GM12873 (cell line): ENCODE measurements at regions not wholly inside any gene's neighbourhood (a gene's known extent, or its start where the extent isn't known, plus 50 kb on each side); places are given as distances from the start of the nearest gene placed in this dataset.

Source experiments
- TF ChIP-seq, protein P1 (sequence below): IDR thresholded peaks from 2 replicates; pipeline ENCODE4 v1.5.1; 2012; ENCODE audit warnings: low read depth, mild to moderate bottlenecking, moderate library complexity, low read length, control low read depth; ENCODE audit not compliant: insufficient read depth; ENCODE audit errors: missing control alignments

DNA sequence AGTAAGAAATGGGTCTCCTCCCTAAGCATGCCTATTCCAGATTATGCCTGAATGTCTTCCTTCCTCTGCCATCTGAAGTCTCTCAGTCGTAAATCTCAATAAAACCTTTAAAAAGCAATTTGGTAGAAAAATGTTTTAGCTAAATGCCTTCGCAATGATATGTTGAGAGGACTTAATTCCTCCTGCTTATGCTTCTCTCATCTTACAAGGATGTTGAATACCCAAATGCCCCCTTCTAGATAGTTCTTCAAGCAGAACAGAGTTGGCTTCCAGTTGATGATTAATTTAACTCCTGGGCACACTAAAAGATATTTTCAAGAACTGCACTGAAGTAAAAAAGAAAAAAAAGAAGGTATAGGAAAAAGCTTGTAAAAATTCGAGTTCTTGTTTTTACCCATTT, 275.0 kb upstream of the SPTLC3 start:
- TF ChIP-seq, protein P1, sequence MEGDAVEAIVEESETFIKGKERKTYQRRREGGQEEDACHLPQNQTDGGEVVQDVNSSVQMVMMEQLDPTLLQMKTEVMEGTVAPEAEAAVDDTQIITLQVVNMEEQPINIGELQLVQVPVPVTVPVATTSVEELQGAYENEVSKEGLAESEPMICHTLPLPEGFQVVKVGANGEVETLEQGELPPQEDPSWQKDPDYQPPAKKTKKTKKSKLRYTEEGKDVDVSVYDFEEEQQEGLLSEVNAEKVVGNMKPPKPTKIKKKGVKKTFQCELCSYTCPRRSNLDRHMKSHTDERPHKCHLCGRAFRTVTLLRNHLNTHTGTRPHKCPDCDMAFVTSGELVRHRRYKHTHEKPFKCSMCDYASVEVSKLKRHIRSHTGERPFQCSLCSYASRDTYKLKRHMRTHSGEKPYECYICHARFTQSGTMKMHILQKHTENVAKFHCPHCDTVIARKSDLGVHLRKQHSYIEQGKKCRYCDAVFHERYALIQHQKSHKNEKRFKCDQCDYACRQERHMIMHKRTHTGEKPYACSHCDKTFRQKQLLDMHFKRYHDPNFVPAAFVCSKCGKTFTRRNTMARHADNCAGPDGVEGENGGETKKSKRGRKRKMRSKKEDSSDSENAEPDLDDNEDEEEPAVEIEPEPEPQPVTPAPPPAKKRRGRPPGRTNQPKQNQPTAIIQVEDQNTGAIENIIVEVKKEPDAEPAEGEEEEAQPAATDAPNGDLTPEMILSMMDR, result no peak

DNA sequence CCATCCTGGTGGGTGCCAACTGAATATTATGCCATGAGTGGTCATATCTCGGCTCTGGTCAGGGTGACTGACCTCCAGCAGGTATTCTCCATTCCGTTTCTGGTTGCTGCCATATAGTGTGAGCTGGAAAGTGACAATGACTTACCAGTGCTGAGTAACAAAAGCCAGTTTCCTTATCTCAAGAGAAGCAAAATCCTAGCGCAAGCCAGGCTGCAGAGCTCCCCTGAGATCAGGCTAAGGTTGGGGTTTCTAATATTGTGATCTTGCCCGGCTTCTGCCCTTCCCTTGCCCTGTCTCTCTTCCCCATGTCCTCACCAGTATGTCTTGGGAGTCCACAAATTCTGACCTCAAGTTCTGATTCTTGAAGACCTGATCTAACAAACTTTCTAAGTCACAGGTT, 271.3 kb upstream of the SPTLC3 start:
- TF ChIP-seq, protein P1, result no peak

DNA sequence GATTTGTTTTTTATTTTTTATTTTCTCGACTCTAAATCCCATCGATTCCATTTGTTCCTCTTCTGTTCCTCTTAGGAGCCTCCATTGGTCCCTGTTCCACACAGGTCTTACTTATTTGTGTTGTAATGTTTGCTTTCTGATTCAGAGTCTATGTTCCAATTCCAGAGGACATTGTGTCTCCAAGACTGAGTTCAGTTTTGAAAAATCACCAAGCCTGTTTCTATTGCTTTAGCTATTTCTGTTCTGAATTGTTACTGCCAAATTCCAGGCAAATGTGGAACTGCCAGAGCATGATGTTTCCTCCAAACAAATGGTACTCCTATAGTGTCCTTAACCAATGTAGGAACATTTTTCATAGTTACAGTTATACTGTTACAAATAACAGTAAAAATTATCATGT, 270.9 kb upstream of the SPTLC3 start:
- TF ChIP-seq, protein P1, result no peak

DNA sequence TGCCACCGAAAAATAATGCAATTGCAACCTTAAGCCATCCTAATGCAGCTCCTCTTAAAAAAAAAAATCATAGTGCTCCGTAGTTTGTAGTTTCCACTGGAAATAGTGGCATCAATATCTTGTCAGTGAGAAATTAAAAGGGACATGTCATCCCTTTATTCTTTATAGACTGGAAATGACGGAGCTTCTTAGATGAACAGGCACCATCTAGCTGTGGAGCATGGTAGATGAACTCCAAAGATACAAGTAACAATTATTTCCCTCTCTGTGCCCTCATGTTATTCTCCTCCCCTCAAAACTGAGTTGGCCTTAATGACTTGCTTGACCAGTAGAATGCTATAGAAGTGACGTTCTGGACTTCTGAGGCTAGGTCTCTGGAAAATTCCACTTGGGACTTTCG, 268.1 kb upstream of the SPTLC3 start:
- TF ChIP-seq, protein P1, result no peak

DNA sequence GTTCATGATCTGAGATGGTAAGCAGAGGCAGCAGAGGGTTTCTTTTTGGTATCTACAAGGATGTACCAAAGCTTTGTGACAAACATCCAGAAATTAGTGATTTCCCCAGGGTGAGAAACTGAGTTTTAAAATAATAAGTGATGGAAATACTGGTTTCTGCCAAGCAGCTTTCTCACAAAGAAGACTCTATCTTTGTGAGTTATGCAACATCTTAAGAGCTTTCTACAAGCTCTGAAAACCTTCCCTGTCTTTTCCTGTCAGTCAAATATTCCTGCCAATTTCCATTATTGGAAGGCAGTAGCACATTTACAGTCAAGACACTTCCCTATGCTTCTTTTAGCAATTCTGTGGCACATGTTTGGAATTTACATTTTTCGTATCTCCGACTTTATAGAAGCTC, 264.7 kb upstream of the SPTLC3 start:
- TF ChIP-seq, protein P1, result no peak

DNA sequence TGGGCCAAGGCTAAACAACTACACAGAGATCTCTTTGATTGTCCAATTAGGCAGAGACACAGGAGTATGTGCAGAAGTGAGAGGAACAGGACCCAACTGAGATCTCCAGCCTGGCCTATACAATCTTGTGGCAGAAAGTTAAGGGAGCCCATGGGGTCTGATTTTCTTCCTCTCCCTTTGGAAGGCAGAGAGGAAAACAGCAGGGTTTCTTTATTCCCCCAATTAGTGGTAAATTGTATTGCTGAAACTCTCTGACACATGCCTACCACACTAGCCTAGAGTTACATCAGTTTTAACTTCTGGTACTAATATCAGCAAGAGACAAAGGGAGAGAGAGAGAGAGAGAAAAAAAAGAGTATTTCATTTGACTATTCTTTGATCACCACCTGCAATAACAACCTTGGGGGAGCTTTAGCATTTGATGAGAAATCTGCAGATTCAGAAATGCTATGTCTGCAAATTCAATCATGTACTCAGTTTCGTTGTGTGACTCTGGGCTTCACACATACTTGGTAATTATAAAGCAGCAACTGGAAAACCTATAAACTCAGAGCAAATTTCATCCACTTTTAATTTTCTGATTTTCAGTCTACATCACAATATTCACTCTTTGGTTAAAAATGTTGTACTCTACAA, 260.3 kb upstream of the SPTLC3 start:
- TF ChIP-seq, protein P1, result no peak

DNA sequence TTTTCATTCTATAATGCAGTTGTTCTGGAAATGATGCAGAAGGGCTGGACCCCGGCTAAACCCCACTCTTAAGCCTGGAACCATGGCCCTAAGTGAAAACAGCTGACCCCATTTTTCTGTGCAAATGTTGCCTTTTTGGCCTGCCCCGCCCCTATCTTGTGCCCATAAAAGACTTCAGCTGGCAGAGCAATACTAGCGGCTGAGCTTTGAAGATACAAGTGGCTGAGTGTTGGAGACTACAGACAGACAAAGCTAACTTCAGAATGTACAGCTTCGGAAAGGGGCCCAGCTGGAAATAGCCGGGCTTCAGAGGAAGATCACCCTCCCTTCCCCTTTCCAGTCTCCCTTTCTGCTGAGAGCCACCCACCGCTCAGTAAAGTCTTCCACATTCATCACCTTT, 258.6 kb upstream of the SPTLC3 start:
- TF ChIP-seq, protein P1, result no peak
